SK-N-SH (cell line): ENCODE measurements at regions not wholly inside any gene's neighbourhood (a gene's known extent, or its start where the extent isn't known, plus 50 kb on each side); places are given as distances from the start of the nearest gene placed in this dataset.

Source experiments
- CTCF ChIA-PET: fragments of 300-600, 350-600 bp; formaldehyde crosslinking; extraction: SDS; loops from one replicate; lab custom pipeline; 2021; lab: Yijun Ruan, JAX
- POLR2A ChIA-PET: fragments of 350-600 bp; sonication (Branson Sonifier 250); formaldehyde crosslinking; extraction: SDS; loops from one replicate; lab custom pipeline; 2020; ENCODE audit warnings: antibody characterized with exemption, inconsistent platforms; lab: Yijun Ruan, JAX
- DNase-seq: peaks from one replicate; pipeline ENCODE4 v3.0.0; 2012
- H2AFZ ChIP-seq: fragments of 200-600 bp; sonication (generic); 2 replicates; pipeline ENCODE4 v1.8.1; 2016; ENCODE audit warnings: antibody characterized with exemption, mild to moderate bottlenecking, low read depth
- H3F3A ChIP-seq: fragments of 200-600 bp; sonication (generic); replicated peaks from 2 replicates; pipeline ENCODE3; 2016; ENCODE audit warnings: antibody characterized with exemption, mild to moderate bottlenecking; ENCODE audit not compliant: insufficient read depth
- H3K27ac ChIP-seq, 2 experiments: fragments of 200-500 bp in 1 of 2; fragments of 200-600 bp in 1 of 2; sonication (Bioruptor generic) in 1 of 2; sonication (generic), shearing (Covaris generic) in 1 of 2; 2 replicates each; pipeline versions ENCODE4 v1.5.1 to v1.6.1; 2014 to 2016; ENCODE audit warnings: low read depth in 2 of 2, inconsistent platforms in 1 of 2, low read length in 1 of 2, mild to moderate bottlenecking in 1 of 2, mixed read lengths in 1 of 2
- H3K27me3 ChIP-seq: fragments of 200-600 bp; sonication (generic), shearing (Covaris generic); 2 replicates; pipeline ENCODE4 v1.6.1; 2016; ENCODE audit warnings: mixed run types; ENCODE audit not compliant: insufficient read depth
- H3K36me3 ChIP-seq, 2 experiments: fragments of 200-500 bp in 1 of 2; fragments of 200-600 bp in 1 of 2; sonication (Bioruptor generic) in 1 of 2; sonication (generic) in 1 of 2; replicated peaks in 1 of 2; 2 replicates each; pipeline versions ENCODE3 to v1.5.1; 2014 to 2016; ENCODE audit warnings: low read length in 1 of 2, mild to moderate bottlenecking in 1 of 2; ENCODE audit not compliant: insufficient read depth in 2 of 2, control insufficient read depth in 1 of 2
- H3K4me1 ChIP-seq, 2 experiments: fragments of 200-500 bp in 1 of 2; fragments of 200-600 bp in 1 of 2; sonication (Bioruptor generic) in 1 of 2; sonication (generic), shearing (Covaris generic) in 1 of 2; 2 replicates each; pipeline versions ENCODE4 v1.5.1 to v1.6.1; 2014 to 2016; ENCODE audit warnings: low read depth in 1 of 2, low read length in 1 of 2, mixed run types in 1 of 2; ENCODE audit not compliant: insufficient read depth in 2 of 2, control insufficient read depth in 1 of 2
- H3K4me2 ChIP-seq: fragments of 200-600 bp; sonication (generic), shearing (Covaris generic); 2 replicates; pipeline ENCODE4 v1.6.1; 2017; ENCODE audit warnings: mixed run types
- H3K4me3 ChIP-seq, 2 experiments: fragments of 200-500 bp in 1 of 2; fragments of 200-600 bp in 1 of 2; sonication (Bioruptor generic) in 1 of 2; sonication (generic), shearing (Covaris generic) in 1 of 2; 2 replicates each; pipeline versions ENCODE4 v1.5.1 to v1.8.1; 2014 to 2016; ENCODE audit warnings: low read depth in 2 of 2, inconsistent platforms in 1 of 2, low read length in 1 of 2, mild to moderate bottlenecking in 1 of 2, mixed read lengths in 1 of 2, moderate library complexity in 1 of 2
- H3K79me2 ChIP-seq: fragments of 200-600 bp; sonication (generic); 2 replicates; pipeline ENCODE4 v1.8.1; 2017; ENCODE audit warnings: mild to moderate bottlenecking; ENCODE audit not compliant: insufficient read depth
- H3K9ac ChIP-seq: fragments of 200-600 bp; sonication (generic); 2 replicates; pipeline ENCODE4 v1.6.1; 2017; ENCODE audit warnings: mixed run types
- H3K9me2 ChIP-seq: fragments of 200-600 bp; sonication (generic); 2 replicates; pipeline ENCODE4 v1.6.1; 2017; ENCODE audit warnings: mixed run types
- H3K9me3 ChIP-seq: fragments of 200-600 bp; sonication (generic); 2 replicates; pipeline ENCODE4 v1.6.1; 2017; ENCODE audit warnings: mixed run types, mild to moderate bottlenecking, moderate library complexity
- H4K20me1 ChIP-seq: fragments of 200-600 bp; sonication (generic); 2 replicates; pipeline ENCODE4 v1.6.1; 2017; ENCODE audit warnings: mild to moderate bottlenecking, mixed run types; ENCODE audit not compliant: insufficient read depth
- CHD2 ChIP-seq: fragments of 150-350 bp; IDR thresholded peaks from 2 replicates; pipeline ENCODE4 v1.6.1; 2018; ENCODE audit warnings: low read length; ENCODE audit not compliant: partially characterized antibody
- EP300 ChIP-seq, 2 experiments: IDR thresholded peaks; 2 replicates each; pipeline versions ENCODE4 v1.4.0 to v1.6.1; 2012; ENCODE audit warnings: borderline replicate concordance in 1 of 2, low read depth in 1 of 2, low read length in 1 of 2
- FOXM1 ChIP-seq: IDR thresholded peaks from 2 replicates; pipeline ENCODE4 v1.4.0; 2012; ENCODE audit warnings: low read depth, mild to moderate bottlenecking
- GATA2 ChIP-seq: sonication (generic); formaldehyde crosslinking; IDR thresholded peaks from 2 replicates; pipeline ENCODE4 v1.5.0; 2020; ENCODE audit warnings: mild to moderate bottlenecking, missing genetic modification reagents
- MEF2A ChIP-seq: IDR thresholded peaks from 2 replicates; pipeline ENCODE4 v1.4.0; 2012; ENCODE audit warnings: low read depth, borderline replicate concordance
- NFIC ChIP-seq: IDR thresholded peaks from 2 replicates; pipeline ENCODE4 v1.4.0; 2012; ENCODE audit warnings: borderline replicate concordance
- PBX3 ChIP-seq: IDR thresholded peaks from 2 replicates; pipeline ENCODE4; 2012
- POLR2AphosphoS5 ChIP-seq: IDR thresholded peaks from 2 replicates; pipeline ENCODE4 v1.6.1; 2012; ENCODE audit warnings: low read depth, low read length
- RAD21 ChIP-seq: IDR thresholded peaks from 2 replicates; pipeline ENCODE4 v1.6.1; 2012; ENCODE audit warnings: mild to moderate bottlenecking, low read length
- RCOR1 ChIP-seq: fragments of 150-350 bp; IDR thresholded peaks from 2 replicates; pipeline ENCODE4 v1.6.1; 2017; ENCODE audit warnings: antibody characterized with exemption, low read length
- RFX5 ChIP-seq: IDR thresholded peaks from 2 replicates; pipeline ENCODE4 v1.6.1; 2012; ENCODE audit warnings: mild to moderate bottlenecking, improper control_type of control experiment, low read length
- SIN3A ChIP-seq: IDR thresholded peaks from 2 replicates; pipeline ENCODE4 v1.6.1; 2012; ENCODE audit warnings: low read depth, mild to moderate bottlenecking, low read length, moderate library complexity, borderline replicate concordance
- SMC3 ChIP-seq: IDR thresholded peaks from 2 replicates; pipeline ENCODE4 v1.6.1; 2012; ENCODE audit warnings: low read depth, low read length, improper control_type of control experiment
- TAF1 ChIP-seq: IDR thresholded peaks from 2 replicates; pipeline ENCODE4 v1.6.1; 2012; ENCODE audit warnings: low read depth, mild to moderate bottlenecking, low read length, moderate library complexity, borderline replicate concordance
- USF1 ChIP-seq: IDR thresholded peaks from 2 replicates; pipeline ENCODE4 v1.4.0; 2012; ENCODE audit warnings: low read depth, borderline replicate concordance
- YY1 ChIP-seq: IDR thresholded peaks from 2 replicates; pipeline ENCODE4 v1.4.0; 2012; ENCODE audit warnings: low read depth, mild to moderate bottlenecking
- WGBS: methylation state at CpG from one replicate; pipeline ENCODE4 v1.1.6; 2017; ENCODE audit warnings: low lambda C conversion rate; 5-methylcytosine and 5-hydroxymethylcytosine counted together
- TF ChIP-seq, protein P1 (sequence below): fragments of 200-600 bp; sonication (generic); IDR thresholded peaks from 2 replicates; pipeline ENCODE4 v1.6.1; 2017; ENCODE audit warnings: antibody characterized with exemption, mild to moderate bottlenecking, moderate library complexity
- TF ChIP-seq, protein P2 (sequence below): IDR thresholded peaks from 2 replicates; pipeline ENCODE4 v1.4.0; 2012; ENCODE audit warnings: low read depth
- TF ChIP-seq, protein P3 (sequence below): fragments of 150-350 bp; IDR thresholded peaks from 2 replicates; pipeline ENCODE4 v1.6.1; 2017; ENCODE audit warnings: antibody characterized with exemption, low read length, low read depth, borderline replicate concordance

DNA sequence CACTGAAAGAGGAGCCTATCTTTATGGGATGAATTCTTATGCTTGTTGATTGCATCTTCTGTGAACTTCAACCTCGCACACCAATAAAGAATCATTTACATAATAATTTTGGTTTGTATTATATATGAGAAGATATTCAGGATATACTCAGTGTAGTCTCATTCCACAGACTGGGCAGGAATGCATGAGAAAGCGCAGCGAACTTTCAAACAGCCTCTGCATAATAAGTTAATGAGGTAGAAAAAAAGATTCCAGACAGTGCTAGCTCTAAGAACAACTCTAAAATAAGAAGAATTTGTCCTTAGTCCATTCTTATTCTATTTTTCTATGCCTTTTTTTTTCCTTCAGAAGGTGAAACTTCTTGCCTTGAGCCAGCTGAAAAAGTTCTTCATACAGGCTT is 224.3 kb upstream of the CTSO start:
- Histone ChIP-seq H3K4me1 (no peaks in the 10 kb centered on the region), H3F3A (peaks cover 4% of the 10 kb centered on the region), H3K36me3 (no peaks in the 10 kb centered on the region), H2AFZ (no peak overlapping the region), H4K20me1 (no peaks in the 10 kb centered on the region), H3K9me3 (no peaks in the 10 kb centered on the region), H3K4me2 (no peak overlapping the region), H3K4me3 (no peak overlapping the region), H3K9me2 (no peaks in the 10 kb centered on the region), H3K27me3 (no peaks in the 10 kb centered on the region), H3K27ac (no peak overlapping the region), H3K79me2 (no peaks in the 10 kb centered on the region), H3K9ac (no peak overlapping the region)
- no peak for DNase-seq
- TF ChIP-seq YY1 (no peak), FOXM1 (no peak), NFIC (no peak), SIN3A (no peak)
- ChIA-PET CTCF (interaction anchor here (1.6 kb wide), 1 partner anchor 9 kb away, joined by 5 read pairs; no protein-coding TSS in a partner anchor), POLR2A (no interaction called here)
- 17% methylated on average over 3 of the region's 3 CpGs for WGBS

- Histone ChIP-seq H3K4me1 (no peaks in the 10 kb centered on the region), H4K20me1 (no peaks in the 10 kb centered on the region), H3K36me3 (no peaks in the 10 kb centered on the region), H3K4me3 (no peak overlapping the region), H3K9me3 (no peaks in the 10 kb centered on the region), H3K27me3 (no peaks in the 10 kb centered on the region), H3K9ac (no peak overlapping the region), H3K27ac (no peak overlapping the region), H3K4me2 (no peak overlapping the region)
- DNase-seq = no peak
- 17% methylated on average over 3 of the region's 3 CpGs for WGBS
- ChIA-PET CTCF (interaction anchor here (1.6 kb wide), 1 partner anchor 8 kb away, joined by 5 read pairs; no protein-coding TSS in a partner anchor), POLR2A (no interaction called here)
- TF ChIP-seq CHD2 (no peak), NFIC (no peak), TAF1 (no peak)
- TF ChIP-seq, protein P1, sequence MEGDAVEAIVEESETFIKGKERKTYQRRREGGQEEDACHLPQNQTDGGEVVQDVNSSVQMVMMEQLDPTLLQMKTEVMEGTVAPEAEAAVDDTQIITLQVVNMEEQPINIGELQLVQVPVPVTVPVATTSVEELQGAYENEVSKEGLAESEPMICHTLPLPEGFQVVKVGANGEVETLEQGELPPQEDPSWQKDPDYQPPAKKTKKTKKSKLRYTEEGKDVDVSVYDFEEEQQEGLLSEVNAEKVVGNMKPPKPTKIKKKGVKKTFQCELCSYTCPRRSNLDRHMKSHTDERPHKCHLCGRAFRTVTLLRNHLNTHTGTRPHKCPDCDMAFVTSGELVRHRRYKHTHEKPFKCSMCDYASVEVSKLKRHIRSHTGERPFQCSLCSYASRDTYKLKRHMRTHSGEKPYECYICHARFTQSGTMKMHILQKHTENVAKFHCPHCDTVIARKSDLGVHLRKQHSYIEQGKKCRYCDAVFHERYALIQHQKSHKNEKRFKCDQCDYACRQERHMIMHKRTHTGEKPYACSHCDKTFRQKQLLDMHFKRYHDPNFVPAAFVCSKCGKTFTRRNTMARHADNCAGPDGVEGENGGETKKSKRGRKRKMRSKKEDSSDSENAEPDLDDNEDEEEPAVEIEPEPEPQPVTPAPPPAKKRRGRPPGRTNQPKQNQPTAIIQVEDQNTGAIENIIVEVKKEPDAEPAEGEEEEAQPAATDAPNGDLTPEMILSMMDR = no peak
- TF ChIP-seq, all 33 proteins: peak for 0
- no peak overlapping the region for H2AFZ ChIP-seq
- H3K9me2 ChIP-seq = no peaks in the 10 kb centered on the region
- no peaks in the 10 kb centered on the region for H3F3A ChIP-seq
- no peaks in the 10 kb centered on the region for H3K79me2 ChIP-seq
Measured at GRCh38 chr4:156176896-156177295, 223.2 kb upstream of the CTSO start.

GRCh38 chr4:156173937-156174336 is 220.3 kb upstream of the CTSO start:
- no peaks in the 10 kb centered on the region for H3K36me3 ChIP-seq
- H3K27me3 ChIP-seq = no peaks in the 10 kb centered on the region
- no peak overlapping the region for H3K4me2 ChIP-seq
- H3K79me2 ChIP-seq = no peaks in the 10 kb centered on the region
- 18% methylated on average over 1 of the region's 1 CpG for WGBS
- H3K4me3 ChIP-seq = no peak overlapping the region
- H2AFZ ChIP-seq = no peak overlapping the region
- CTCF ChIA-PET = no interaction called here
- POLR2A ChIA-PET = no interaction called here
- no peaks in the 10 kb centered on the region for H3K4me1 ChIP-seq
- no peaks in the 10 kb centered on the region for H4K20me1 ChIP-seq
- H3K9ac ChIP-seq = no peak overlapping the region
- H3F3A ChIP-seq = no peaks in the 10 kb centered on the region
- no peaks in the 10 kb centered on the region for H3K9me3 ChIP-seq
- no peaks in the 10 kb centered on the region for H3K9me2 ChIP-seq
- no peak for DNase-seq
- H3K27ac ChIP-seq = no peak overlapping the region
- TF ChIP-seq NFIC (no peak), RCOR1 (no peak), SMC3 (no peak), GATA2 (CRISPR knock-in tag) (no peak), USF1 (no peak), FOXM1 (no peak), RAD21 (no peak), CHD2 (no peak), POLR2AphosphoS5 (no peak), MEF2A (no peak), RFX5 (no peak), EP300 (IDR thresholded peaks at IDR 0.05; ENCODE audit: borderline replicate concordance in 1 of 2, low read depth in 1 of 2, low read length in 1 of 2) (no peak), PBX3 (no peak)
- TF ChIP-seq, protein P2, sequence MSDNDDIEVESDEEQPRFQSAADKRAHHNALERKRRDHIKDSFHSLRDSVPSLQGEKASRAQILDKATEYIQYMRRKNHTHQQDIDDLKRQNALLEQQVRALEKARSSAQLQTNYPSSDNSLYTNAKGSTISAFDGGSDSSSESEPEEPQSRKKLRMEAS = no peak
- TF ChIP-seq, protein P3, sequence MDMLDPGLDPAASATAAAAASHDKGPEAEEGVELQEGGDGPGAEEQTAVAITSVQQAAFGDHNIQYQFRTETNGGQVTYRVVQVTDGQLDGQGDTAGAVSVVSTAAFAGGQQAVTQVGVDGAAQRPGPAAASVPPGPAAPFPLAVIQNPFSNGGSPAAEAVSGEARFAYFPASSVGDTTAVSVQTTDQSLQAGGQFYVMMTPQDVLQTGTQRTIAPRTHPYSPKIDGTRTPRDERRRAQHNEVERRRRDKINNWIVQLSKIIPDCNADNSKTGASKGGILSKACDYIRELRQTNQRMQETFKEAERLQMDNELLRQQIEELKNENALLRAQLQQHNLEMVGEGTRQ = no peak
